GM12878 (cell line): ENCODE measurements at regions not wholly inside any gene's neighbourhood (a gene's known extent, or its start where the extent isn't known, plus 50 kb on each side); places are given as distances from the start of the nearest gene placed in this dataset.

Experiments
- ATAC-seq: fragments of 200-7000 bp; cut with Tn5 transposase; 3 replicates; pipeline ENCODE4 v1.9.1; 2020; ENCODE audit warnings: mild to moderate bottlenecking, moderate library complexity
- BruUV-seq: library from RNA; stranded (reverse); fragments of 400-500 nt; replicated peaks from 2 replicates; lab custom pipeline; 2021; lab: Mats Ljungman, UMichigan
- CTCF ChIA-PET: fragments of 300-600 bp; sonication (Branson Sonifier 250); formaldehyde crosslinking; extraction: SDS; loops from one replicate; lab custom pipeline; 2021; ENCODE audit warnings: inconsistent platforms; lab: Yijun Ruan, JAX
- POLR2A ChIA-PET: fragments of 350-600 bp; formaldehyde crosslinking; extraction: SDS; loops from one replicate; lab custom pipeline; 2021; ENCODE audit warnings: inconsistent platforms; lab: Charles Lee
- RAD21 ChIA-PET: fragments of 300-600 bp; sonication (Branson Sonifier 250); formaldehyde crosslinking; loops from one replicate; lab custom pipeline; 2023; ENCODE audit warnings: antibody characterized with exemption; ENCODE audit not compliant: unreplicated experiment; lab: Charles Lee
- SMC1A ChIA-PET: fragments of 300-600 bp; sonication (Branson Sonifier 250); formaldehyde crosslinking; loops from one replicate; lab custom pipeline; 2023; ENCODE audit not compliant: unreplicated experiment, uncharacterized antibody; lab: Charles Lee
- DNase-seq: peaks from one replicate; pipeline ENCODE4 v3.0.0-alpha.2; 2011; ENCODE audit warnings: low read depth, low spot score
- FAIRE-seq: peaks from 3 replicates; lab custom pipeline; 2011; peaks lifted over from hg19 to GRCh38; lab: Jason Lieb, UNC
- H2AFZ ChIP-seq: 2 replicates; pipeline ENCODE4 v1.6.0; 2011; ENCODE audit warnings: low read depth, low read length, control low read depth; ENCODE audit not compliant: control insufficient read depth
- H3K27ac ChIP-seq: 2 replicates; pipeline ENCODE4 v1.5.1; 2011; ENCODE audit warnings: control low read depth; ENCODE audit not compliant: control insufficient read depth, insufficient read depth
- H3K27me3 ChIP-seq, 2 experiments: replicated peaks in 1 of 2; 2 replicates each; pipeline versions ENCODE4 v1.6.0 to v1.6.1; 2011; ENCODE audit warnings: low read length in 1 of 2; ENCODE audit not compliant: control insufficient read depth in 2 of 2, insufficient read depth in 2 of 2
- H3K36me3 ChIP-seq, 2 experiments: 2 replicates each; pipeline ENCODE4 v1.5.1; 2011; ENCODE audit warnings: low read length in 1 of 2; ENCODE audit not compliant: control insufficient read depth in 2 of 2, insufficient read depth in 2 of 2
- H3K4me1 ChIP-seq: 2 replicates; pipeline ENCODE4 v1.6.1; 2011; ENCODE audit warnings: mild to moderate bottlenecking, low read length, moderate library complexity, mixed read lengths; ENCODE audit not compliant: control insufficient read depth, insufficient read depth
- H3K4me2 ChIP-seq: 2 replicates; pipeline ENCODE4 v1.6.0; 2011; ENCODE audit warnings: control low read depth; ENCODE audit not compliant: control insufficient read depth, insufficient read depth
- H3K4me3 ChIP-seq: fragments of 200-600 bp; sonication (generic); 2 replicates; pipeline ENCODE4 v1.5.1; 2016
- H3K79me2 ChIP-seq: 2 replicates; pipeline ENCODE4 v1.6.0; 2011; ENCODE audit warnings: low read length; ENCODE audit not compliant: control insufficient read depth, insufficient read depth
- H3K9ac ChIP-seq: 2 replicates; pipeline ENCODE4 v1.8.0; 2011; ENCODE audit warnings: low read length, control low read depth, mixed read lengths; ENCODE audit not compliant: control insufficient read depth, insufficient read depth
- H3K9me3 ChIP-seq: replicated peaks from 3 replicates; pipeline ENCODE4 v1.5.1; 2011; ENCODE audit warnings: mild to moderate bottlenecking, low read length; ENCODE audit not compliant: control insufficient read depth, insufficient read depth
- H4K20me1 ChIP-seq: 2 replicates; pipeline ENCODE4 v1.6.0; 2011; ENCODE audit not compliant: control insufficient read depth, insufficient read depth
- DPF2 ChIP-seq: fragments of 450-650 bp; IDR thresholded peaks from 2 replicates; pipeline ENCODE4 v1.6.1; 2017; ENCODE audit warnings: mild to moderate bottlenecking
- HCFC1 ChIP-seq: fragments of 150-350 bp; IDR thresholded peaks from 2 replicates; pipeline ENCODE4 v1.6.1; 2014; ENCODE audit warnings: low read length
- RCOR1 ChIP-seq: conservative IDR thresholded peaks from 2 replicates; pipeline ENCODE4 v1.6.1; 2012; ENCODE audit warnings: low read depth, low read length, improper control_type of control experiment
- RFX5 ChIP-seq: IDR thresholded peaks from 2 replicates; pipeline ENCODE4 v1.6.1; 2011; ENCODE audit warnings: low read depth, low read length, improper control_type of control experiment
- TCF7 ChIP-seq: IDR thresholded peaks from 2 replicates; pipeline ENCODE4 v1.6.1; 2014; ENCODE audit warnings: antibody characterized with exemption, borderline replicate concordance
- ZBED1 ChIP-seq: IDR thresholded peaks from 2 replicates; pipeline ENCODE4 v1.6.1; 2016; ENCODE audit warnings: borderline replicate concordance
- ZNF207 ChIP-seq: fragments of 450-650 bp; IDR thresholded peaks from 2 replicates; pipeline ENCODE4 v1.6.1; 2014; ENCODE audit warnings: antibody characterized with exemption, mild to moderate bottlenecking, borderline replicate concordance
- WGBS: methylation state at CpG from one replicate; pipeline ENCODE4 v1.1.6; 2016; ENCODE audit warnings: low lambda C conversion rate; ENCODE audit not compliant: insufficient replicate concordance, insufficient coverage; ENCODE audit errors: missing lambda C conversion rate; 5-methylcytosine and 5-hydroxymethylcytosine counted together
- in situ Hi-C: fragments of 300-500 bp; cut with MboI; formaldehyde crosslinking; loops from 9 replicates; pipeline ENCODE4 v1.14.3; 2018; ENCODE audit warnings: mixed read lengths
- intact Hi-C: fragments of 100-400 bp; cut with micrococcal nuclease; formaldehyde crosslinking; loops from one replicate; pipeline ENCODE4 v1.14.2; 2022; ENCODE audit not compliant: unreplicated experiment
- TF ChIP-seq, protein P1 (sequence below): fragments of 450-650 bp; IDR thresholded peaks from 2 replicates; pipeline ENCODE4 v1.6.1; 2016; ENCODE audit warnings: mild to moderate bottlenecking
- TF ChIP-seq, protein P2 (sequence below): fragments of 450-650 bp; IDR thresholded peaks from 2 replicates; pipeline ENCODE4 v1.6.1; 2017; ENCODE audit warnings: antibody characterized with exemption, mild to moderate bottlenecking, moderate library complexity
- TF ChIP-seq, protein P3 (sequence below): fragments of 150-350 bp; IDR thresholded peaks from 2 replicates; pipeline ENCODE4 v1.6.1; 2016; ENCODE audit warnings: low read depth, low read length
- TF ChIP-seq, protein P4 (sequence below): IDR thresholded peaks from 2 replicates; pipeline ENCODE4 v1.6.1; 2012; ENCODE audit warnings: improper control_type of control experiment, low read depth, low read length; ENCODE audit not compliant: insufficient replicate concordance

DNA sequence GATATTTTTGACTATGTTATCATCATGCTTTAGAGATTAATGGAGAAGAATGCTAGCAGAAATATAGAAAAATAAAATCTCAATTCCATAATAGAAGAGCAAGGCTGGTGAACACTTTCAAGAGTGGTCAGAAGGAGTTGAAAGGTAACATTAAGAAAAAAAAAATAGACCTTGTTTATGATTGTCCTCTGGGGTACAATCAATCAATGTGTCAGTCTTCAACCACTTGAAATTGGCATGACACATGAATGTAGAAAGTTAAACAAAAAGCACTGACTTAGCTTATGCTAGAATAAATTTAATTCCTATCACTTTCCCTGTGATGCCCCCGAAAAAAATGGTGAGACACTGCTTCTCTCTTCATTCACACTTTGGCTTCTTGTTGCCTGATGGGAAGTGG lies 750.3 kb upstream of the ADGRL2 start:
- intact Hi-C loops = no loop called here
- POLR2A ChIA-PET = no interaction called here
- CTCF ChIA-PET = no interaction called here
- H3K4me3 ChIP-seq = no peak overlapping the region
- no peaks in the 10 kb centered on the region for H3K9me3 ChIP-seq
- SMC1A ChIA-PET = no interaction called here
- H3K4me1 ChIP-seq = no peaks in the 10 kb centered on the region
- no peaks in the 10 kb centered on the region for H3K27me3 ChIP-seq
- in situ Hi-C loops = no loop called here
- WGBS = 0% methylated on average over 1 of the region's 1 CpG
- RAD21 ChIA-PET = no interaction called here
- ATAC-seq (no peak), FAIRE-seq (no peak), DNase-seq (no peak)
- H3K36me3 ChIP-seq = no peaks in the 10 kb centered on the region
- H2AFZ ChIP-seq = no peak overlapping the region
- no peak overlapping the region for H3K27ac ChIP-seq
- H3K79me2 ChIP-seq = no peaks in the 10 kb centered on the region
- no peak overlapping the region for H3K9ac ChIP-seq
- H3K4me2 ChIP-seq = no peak overlapping the region
- no TSS peak for BruUV-seq
- no peaks in the 10 kb centered on the region for H4K20me1 ChIP-seq
- TF ChIP-seq ZNF207 (no peak), ZBED1 (no peak), HCFC1 (no peak), DPF2 (no peak), RFX5 (no peak), TCF7 (no peak), RCOR1 (no peak)
- TF ChIP-seq, protein P1, sequence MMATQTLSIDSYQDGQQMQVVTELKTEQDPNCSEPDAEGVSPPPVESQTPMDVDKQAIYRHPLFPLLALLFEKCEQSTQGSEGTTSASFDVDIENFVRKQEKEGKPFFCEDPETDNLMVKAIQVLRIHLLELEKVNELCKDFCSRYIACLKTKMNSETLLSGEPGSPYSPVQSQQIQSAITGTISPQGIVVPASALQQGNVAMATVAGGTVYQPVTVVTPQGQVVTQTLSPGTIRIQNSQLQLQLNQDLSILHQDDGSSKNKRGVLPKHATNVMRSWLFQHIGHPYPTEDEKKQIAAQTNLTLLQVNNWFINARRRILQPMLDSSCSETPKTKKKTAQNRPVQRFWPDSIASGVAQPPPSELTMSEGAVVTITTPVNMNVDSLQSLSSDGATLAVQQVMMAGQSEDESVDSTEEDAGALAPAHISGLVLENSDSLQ = no peak
- TF ChIP-seq, protein P2, sequence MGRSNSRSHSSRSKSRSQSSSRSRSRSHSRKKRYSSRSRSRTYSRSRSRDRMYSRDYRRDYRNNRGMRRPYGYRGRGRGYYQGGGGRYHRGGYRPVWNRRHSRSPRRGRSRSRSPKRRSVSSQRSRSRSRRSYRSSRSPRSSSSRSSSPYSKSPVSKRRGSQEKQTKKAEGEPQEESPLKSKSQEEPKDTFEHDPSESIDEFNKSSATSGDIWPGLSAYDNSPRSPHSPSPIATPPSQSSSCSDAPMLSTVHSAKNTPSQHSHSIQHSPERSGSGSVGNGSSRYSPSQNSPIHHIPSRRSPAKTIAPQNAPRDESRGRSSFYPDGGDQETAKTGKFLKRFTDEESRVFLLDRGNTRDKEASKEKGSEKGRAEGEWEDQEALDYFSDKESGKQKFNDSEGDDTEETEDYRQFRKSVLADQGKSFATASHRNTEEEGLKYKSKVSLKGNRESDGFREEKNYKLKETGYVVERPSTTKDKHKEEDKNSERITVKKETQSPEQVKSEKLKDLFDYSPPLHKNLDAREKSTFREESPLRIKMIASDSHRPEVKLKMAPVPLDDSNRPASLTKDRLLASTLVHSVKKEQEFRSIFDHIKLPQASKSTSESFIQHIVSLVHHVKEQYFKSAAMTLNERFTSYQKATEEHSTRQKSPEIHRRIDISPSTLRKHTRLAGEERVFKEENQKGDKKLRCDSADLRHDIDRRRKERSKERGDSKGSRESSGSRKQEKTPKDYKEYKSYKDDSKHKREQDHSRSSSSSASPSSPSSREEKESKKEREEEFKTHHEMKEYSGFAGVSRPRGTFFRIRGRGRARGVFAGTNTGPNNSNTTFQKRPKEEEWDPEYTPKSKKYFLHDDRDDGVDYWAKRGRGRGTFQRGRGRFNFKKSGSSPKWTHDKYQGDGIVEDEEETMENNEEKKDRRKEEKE = no peak
- TF ChIP-seq, protein P3, sequence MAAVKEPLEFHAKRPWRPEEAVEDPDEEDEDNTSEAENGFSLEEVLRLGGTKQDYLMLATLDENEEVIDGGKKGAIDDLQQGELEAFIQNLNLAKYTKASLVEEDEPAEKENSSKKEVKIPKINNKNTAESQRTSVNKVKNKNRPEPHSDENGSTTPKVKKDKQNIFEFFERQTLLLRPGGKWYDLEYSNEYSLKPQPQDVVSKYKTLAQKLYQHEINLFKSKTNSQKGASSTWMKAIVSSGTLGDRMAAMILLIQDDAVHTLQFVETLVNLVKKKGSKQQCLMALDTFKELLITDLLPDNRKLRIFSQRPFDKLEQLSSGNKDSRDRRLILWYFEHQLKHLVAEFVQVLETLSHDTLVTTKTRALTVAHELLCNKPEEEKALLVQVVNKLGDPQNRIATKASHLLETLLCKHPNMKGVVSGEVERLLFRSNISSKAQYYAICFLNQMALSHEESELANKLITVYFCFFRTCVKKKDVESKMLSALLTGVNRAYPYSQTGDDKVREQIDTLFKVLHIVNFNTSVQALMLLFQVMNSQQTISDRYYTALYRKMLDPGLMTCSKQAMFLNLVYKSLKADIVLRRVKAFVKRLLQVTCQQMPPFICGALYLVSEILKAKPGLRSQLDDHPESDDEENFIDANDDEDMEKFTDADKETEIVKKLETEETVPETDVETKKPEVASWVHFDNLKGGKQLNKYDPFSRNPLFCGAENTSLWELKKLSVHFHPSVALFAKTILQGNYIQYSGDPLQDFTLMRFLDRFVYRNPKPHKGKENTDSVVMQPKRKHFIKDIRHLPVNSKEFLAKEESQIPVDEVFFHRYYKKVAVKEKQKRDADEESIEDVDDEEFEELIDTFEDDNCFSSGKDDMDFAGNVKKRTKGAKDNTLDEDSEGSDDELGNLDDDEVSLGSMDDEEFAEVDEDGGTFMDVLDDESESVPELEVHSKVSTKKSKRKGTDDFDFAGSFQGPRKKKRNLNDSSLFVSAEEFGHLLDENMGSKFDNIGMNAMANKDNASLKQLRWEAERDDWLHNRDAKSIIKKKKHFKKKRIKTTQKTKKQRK = no peak
- TF ChIP-seq, protein P4, sequence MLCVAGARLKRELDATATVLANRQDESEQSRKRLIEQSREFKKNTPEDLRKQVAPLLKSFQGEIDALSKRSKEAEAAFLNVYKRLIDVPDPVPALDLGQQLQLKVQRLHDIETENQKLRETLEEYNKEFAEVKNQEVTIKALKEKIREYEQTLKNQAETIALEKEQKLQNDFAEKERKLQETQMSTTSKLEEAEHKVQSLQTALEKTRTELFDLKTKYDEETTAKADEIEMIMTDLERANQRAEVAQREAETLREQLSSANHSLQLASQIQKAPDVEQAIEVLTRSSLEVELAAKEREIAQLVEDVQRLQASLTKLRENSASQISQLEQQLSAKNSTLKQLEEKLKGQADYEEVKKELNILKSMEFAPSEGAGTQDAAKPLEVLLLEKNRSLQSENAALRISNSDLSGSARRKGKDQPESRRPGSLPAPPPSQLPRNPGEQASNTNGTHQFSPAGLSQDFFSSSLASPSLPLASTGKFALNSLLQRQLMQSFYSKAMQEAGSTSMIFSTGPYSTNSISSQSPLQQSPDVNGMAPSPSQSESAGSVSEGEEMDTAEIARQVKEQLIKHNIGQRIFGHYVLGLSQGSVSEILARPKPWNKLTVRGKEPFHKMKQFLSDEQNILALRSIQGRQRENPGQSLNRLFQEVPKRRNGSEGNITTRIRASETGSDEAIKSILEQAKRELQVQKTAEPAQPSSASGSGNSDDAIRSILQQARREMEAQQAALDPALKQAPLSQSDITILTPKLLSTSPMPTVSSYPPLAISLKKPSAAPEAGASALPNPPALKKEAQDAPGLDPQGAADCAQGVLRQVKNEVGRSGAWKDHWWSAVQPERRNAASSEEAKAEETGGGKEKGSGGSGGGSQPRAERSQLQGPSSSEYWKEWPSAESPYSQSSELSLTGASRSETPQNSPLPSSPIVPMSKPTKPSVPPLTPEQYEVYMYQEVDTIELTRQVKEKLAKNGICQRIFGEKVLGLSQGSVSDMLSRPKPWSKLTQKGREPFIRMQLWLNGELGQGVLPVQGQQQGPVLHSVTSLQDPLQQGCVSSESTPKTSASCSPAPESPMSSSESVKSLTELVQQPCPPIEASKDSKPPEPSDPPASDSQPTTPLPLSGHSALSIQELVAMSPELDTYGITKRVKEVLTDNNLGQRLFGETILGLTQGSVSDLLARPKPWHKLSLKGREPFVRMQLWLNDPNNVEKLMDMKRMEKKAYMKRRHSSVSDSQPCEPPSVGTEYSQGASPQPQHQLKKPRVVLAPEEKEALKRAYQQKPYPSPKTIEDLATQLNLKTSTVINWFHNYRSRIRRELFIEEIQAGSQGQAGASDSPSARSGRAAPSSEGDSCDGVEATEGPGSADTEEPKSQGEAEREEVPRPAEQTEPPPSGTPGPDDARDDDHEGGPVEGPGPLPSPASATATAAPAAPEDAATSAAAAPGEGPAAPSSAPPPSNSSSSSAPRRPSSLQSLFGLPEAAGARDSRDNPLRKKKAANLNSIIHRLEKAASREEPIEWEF = no peak
